GM18519 (cell line): ENCODE measurements at regions not wholly inside any gene's neighbourhood (a gene's known extent, or its start where the extent isn't known, plus 50 kb on each side); places are given as distances from the start of the nearest gene placed in this dataset.
"Not testable (repeated sequence)": the region's sequence is repeated elsewhere in the genome, so short reads cannot be mapped to it uniquely, and the experiment has no call there.

Experiments
- ATAC-seq: cut with Tn5 transposase; IDR thresholded peaks from one replicate; pipeline ENCODE4 v1.9.1; 2021; ENCODE audit warnings: mild to moderate bottlenecking, moderate library complexity; ENCODE audit not compliant: unreplicated experiment, low FRiP score

GRCh38 chr14:43356979-43357545 lies 1150.0 kb downstream of the FSCB start:
- ATAC-seq: no peak

GRCh38 chr14:43356382-43356781 lies 1150.7 kb downstream of the FSCB start:
- ATAC-seq: no peak

- no peak for ATAC-seq
Measured at GRCh38 chr14:43341921-43342320, 1165.2 kb downstream of the FSCB start.

- no peak for ATAC-seq
Measured at GRCh38 chr14:43338713-43339112, 1168.4 kb downstream of the FSCB start.

GRCh38 chr14:43336351-43336750 lies 1170.7 kb downstream of the FSCB start:
- no peak for ATAC-seq

- not testable (repeated sequence) for ATAC-seq
Measured at GRCh38 chr14:43326501-43327407, 1180.3 kb downstream of the FSCB start.

- ATAC-seq: no peak
Measured at GRCh38 chr14:43316427-43316826, 1190.7 kb downstream of the FSCB start.

GRCh38 chr14:43313719-43314118 lies 1193.4 kb downstream of the FSCB start:
- ATAC-seq: no peak

GRCh38 chr14:43308421-43309110 lies 1198.5 kb downstream of the FSCB start:
- ATAC-seq: no peak

- no peak for ATAC-seq
Measured at GRCh38 chr14:43307836-43308235, 1199.2 kb downstream of the FSCB start.

GRCh38 chr14:43306053-43306452 lies 1201.0 kb downstream of the FSCB start:
- ATAC-seq: no peak

- no peak for ATAC-seq
Measured at GRCh38 chr14:43297794-43298193, 1209.3 kb downstream of the FSCB start.

GRCh38 chr14:43296061-43296460 lies 1211.0 kb downstream of the FSCB start:
- not testable (repeated sequence) for ATAC-seq

- no peak for ATAC-seq
Measured at GRCh38 chr14:43285575-43285974, 1221.5 kb downstream of the FSCB start.

- no peak for ATAC-seq
Measured at GRCh38 chr14:43260056-43260455, 1247.0 kb downstream of the FSCB start.

- ATAC-seq: no peak
Measured at GRCh38 chr14:43258396-43258795, 1248.7 kb downstream of the FSCB start.

- ATAC-seq: not testable (repeated sequence)
Measured at GRCh38 chr14:43256996-43257395, 1250.1 kb downstream of the FSCB start.

GRCh38 chr14:43252866-43253265 lies 1254.2 kb downstream of the FSCB start:
- no peak for ATAC-seq

GRCh38 chr14:43249591-43249990 lies 1257.5 kb downstream of the FSCB start:
- no peak for ATAC-seq

GRCh38 chr14:43249116-43249515 lies 1258.0 kb downstream of the FSCB start:
- ATAC-seq: no peak

GRCh38 chr14:43247877-43248276 lies 1259.2 kb downstream of the FSCB start:
- no peak for ATAC-seq
